HCT116 (cell line): ENCODE measurements at regions not wholly inside any gene's neighbourhood (a gene's known extent, or its start where the extent isn't known, plus 50 kb on each side); places are given as distances from the start of the nearest gene placed in this dataset.

Source experiments
- ATAC-seq: fragments of 200-7000 bp; cut with Tn5 transposase; 2 replicates; pipeline ENCODE4 v1.9.1; 2020; ENCODE audit warnings: mild to moderate bottlenecking, moderate library complexity
- BruUV-seq: library from RNA; stranded (reverse); fragments of 400-500 nt; replicated peaks from 2 replicates; lab custom pipeline; 2021; lab: Mats Ljungman, UMichigan
- CTCF ChIA-PET: fragments of 300-600 bp; sonication (Branson Sonifier 250); formaldehyde crosslinking; loops from one replicate; lab custom pipeline; 2021; ENCODE audit warnings: antibody characterized with exemption; lab: Charles Lee
- POLR2A ChIA-PET: fragments of 300-600, 350-600 bp; sonication (Branson Sonifier 250); formaldehyde crosslinking; loops from one replicate; lab custom pipeline; 2021; ENCODE audit warnings: antibody characterized with exemption; lab: Charles Lee
- RAD21 ChIA-PET, 2 experiments: fragments of 300-600 bp; sonication (Branson Sonifier 250); formaldehyde crosslinking; loops; one replicate each; lab custom pipeline; 2023; ENCODE audit warnings: low total read pairs in 2 of 2; ENCODE audit not compliant: uncharacterized antibody in 2 of 2, unreplicated experiment in 2 of 2, low non-redundant PET in 1 of 2; lab: Charles Lee
- DNase-seq: peaks from one replicate; pipeline ENCODE4 v3.0.0-alpha.2; 2010; ENCODE audit warnings: low read depth, low spot score
- H2AFZ ChIP-seq: fragments of 200-600 bp; shearing (Covaris generic), sonication (generic); 2 replicates; pipeline ENCODE4 v1.6.1; 2017; ENCODE audit warnings: low read depth, mixed run types, mixed read lengths, antibody characterized with exemption, low read length; ENCODE audit not compliant: poor library complexity, severe bottlenecking
- H3K27ac ChIP-seq: 2 replicates; pipeline ENCODE4 v1.5.1; 2012; ENCODE audit warnings: low read depth, low read length
- H3K27me3 ChIP-seq: fragments of 200-600 bp; sonication (generic); 2 replicates; pipeline ENCODE4 v1.6.1; 2016; ENCODE audit warnings: mixed run types, low read length, mixed read lengths; ENCODE audit not compliant: insufficient read depth
- H3K36me3 ChIP-seq, 2 experiments: fragments of 200-500 bp in 1 of 2; fragments of 200-600 bp in 1 of 2; sonication (Bioruptor generic) in 1 of 2; sonication (generic) in 1 of 2; 2 replicates each; pipeline versions ENCODE4 v1.5.1 to v1.6.1; 2014 to 2016; ENCODE audit warnings: low read length in 2 of 2, inconsistent platforms in 1 of 2, mixed read lengths in 1 of 2, mixed run types in 1 of 2; ENCODE audit not compliant: insufficient read depth in 2 of 2, control insufficient read depth in 1 of 2
- H3K4me1 ChIP-seq, 2 experiments: fragments of 200-600 bp in 1 of 2; sonication (generic) in 1 of 2; 2 replicates each; pipeline versions ENCODE4 v1.5.1 to v1.6.1; 2012 to 2017; ENCODE audit warnings: low read length in 2 of 2, inconsistent platforms in 1 of 2, mild to moderate bottlenecking in 1 of 2, mixed read lengths in 1 of 2, mixed run types in 1 of 2, moderate library complexity in 1 of 2; ENCODE audit not compliant: insufficient read depth in 2 of 2, control insufficient read depth in 1 of 2
- H3K4me2 ChIP-seq: fragments of 200-600 bp; sonication (generic); 2 replicates; pipeline ENCODE4 v1.6.1; 2017; ENCODE audit warnings: mixed run types, low read length, mixed read lengths
- H3K4me3 ChIP-seq, 2 experiments: fragments of 200-600 bp in 1 of 2; sonication (generic) in 1 of 2; replicated peaks in 1 of 2; 2 replicates each; pipeline ENCODE4 v1.5.1; 2011 to 2016; ENCODE audit warnings: low read length in 2 of 2, control low read depth in 1 of 2, low read depth in 1 of 2, mild to moderate bottlenecking in 1 of 2, mixed read lengths in 1 of 2, mixed run types in 1 of 2
- H3K79me2 ChIP-seq: fragments of 200-600 bp; sonication (generic); 2 replicates; pipeline ENCODE4 v1.6.1; 2017; ENCODE audit warnings: mild to moderate bottlenecking, mixed run types, low read length, moderate library complexity, mixed read lengths; ENCODE audit not compliant: insufficient read depth
- H3K9ac ChIP-seq: fragments of 200-600 bp; sonication (generic); 2 replicates; pipeline ENCODE4 v1.6.1; 2016; ENCODE audit warnings: low read length, mixed read lengths
- H3K9me2 ChIP-seq: fragments of 200-600 bp; sonication (generic), shearing (Covaris generic); 2 replicates; pipeline ENCODE4 v1.6.1; 2017; ENCODE audit warnings: mixed run types, mild to moderate bottlenecking, moderate library complexity; ENCODE audit not compliant: insufficient read depth
- H3K9me3 ChIP-seq, 2 experiments: fragments of 200-500 bp in 1 of 2; fragments of 200-600 bp in 1 of 2; sonication (Bioruptor generic) in 1 of 2; sonication (generic) in 1 of 2; 2 replicates each; pipeline ENCODE4 v1.6.1; 2014 to 2017; ENCODE audit warnings: low read length in 2 of 2, mixed read lengths in 2 of 2, inconsistent platforms in 1 of 2, low read depth in 1 of 2, mild to moderate bottlenecking in 1 of 2, mixed run types in 1 of 2, moderate library complexity in 1 of 2; ENCODE audit not compliant: control insufficient read depth in 1 of 2, insufficient read depth in 1 of 2
- H4K20me1 ChIP-seq: fragments of 200-600 bp; sonication (generic), shearing (Covaris generic); 2 replicates; pipeline ENCODE4 v1.6.1; 2017; ENCODE audit warnings: mixed run types, mild to moderate bottlenecking, moderate library complexity; ENCODE audit not compliant: insufficient read depth
- CEBPB ChIP-seq: IDR thresholded peaks from 2 replicates; pipeline ENCODE4 v1.6.1; 2012; ENCODE audit warnings: low read depth
- EZH2 ChIP-seq: fragments of 200-600 bp; sonication (generic); IDR thresholded peaks from 2 replicates; pipeline ENCODE4 v1.6.1; 2017; ENCODE audit warnings: antibody characterized with exemption, mixed run types
- FOSL1 ChIP-seq: IDR thresholded peaks from 2 replicates; pipeline ENCODE4 v1.6.1; 2012; ENCODE audit warnings: low read depth
- SIN3A ChIP-seq: IDR thresholded peaks from 2 replicates; pipeline ENCODE4 v1.6.1; 2012; ENCODE audit warnings: low read depth
- SP1 ChIP-seq: IDR thresholded peaks from 2 replicates; pipeline ENCODE4 v1.6.1; 2012; ENCODE audit warnings: low read depth
- intact Hi-C: fragments of 100-400 bp; cut with micrococcal nuclease; formaldehyde crosslinking; loops from 2 replicates; pipeline ENCODE4 v1.10.0; 2022
- TF ChIP-seq, protein P1 (sequence below): IDR thresholded peaks from 2 replicates; pipeline ENCODE4 v1.6.1; 2012
- TF ChIP-seq, protein P2 (sequence below), 3 experiments: fragments of 200-600 bp in 1 of 3; sonication (generic) in 1 of 3; IDR thresholded peaks in 2 of 3; conservative IDR thresholded peaks in 1 of 3; 2 replicates each; pipeline ENCODE4 v1.5.1; 2012 to 2017; ENCODE audit warnings: low read depth in 2 of 3, low read length in 2 of 3, antibody characterized with exemption in 1 of 3, borderline replicate concordance in 1 of 3, control low read depth in 1 of 3, mild to moderate bottlenecking in 1 of 3, mixed read lengths in 1 of 3, mixed run types in 1 of 3, moderate library complexity in 1 of 3; ENCODE audit not compliant: insufficient read depth in 1 of 3
- TF ChIP-seq, protein P3 (sequence below): IDR thresholded peaks from 2 replicates; pipeline ENCODE4 v1.6.1; 2011; ENCODE audit warnings: mild to moderate bottlenecking, low read length, moderate library complexity; ENCODE audit not compliant: insufficient replicate concordance; ENCODE audit errors: extremely low read depth
- TF ChIP-seq, protein P4 (sequence below): IDR thresholded peaks from 2 replicates; pipeline ENCODE4 v1.6.1; 2012

DNA sequence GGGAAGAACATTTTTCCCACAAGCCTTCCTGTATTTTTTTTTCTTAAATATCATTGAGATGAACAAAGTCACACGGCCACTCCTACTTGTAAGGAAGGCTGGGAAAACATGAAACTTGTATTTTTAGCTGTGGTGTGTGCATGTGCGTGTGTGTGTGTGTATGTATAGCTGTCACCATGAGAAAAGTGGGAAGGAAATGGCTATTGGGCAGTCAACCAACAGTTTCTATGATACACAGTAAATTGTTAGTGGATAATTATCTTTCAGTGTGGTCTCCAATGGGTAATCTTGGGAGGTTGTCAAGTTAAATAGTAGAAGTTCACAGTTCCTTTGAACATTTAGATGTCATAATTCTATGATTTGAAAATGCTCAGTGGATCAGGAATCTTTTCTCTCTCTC, 132.7 kb upstream of the USP24 start:
- H2AFZ ChIP-seq, result no peak overlapping the region
- TF ChIP-seq FOSL1, result no peak
- no peak for TF ChIP-seq EZH2
- TF ChIP-seq CEBPB, result no peak
- TF ChIP-seq, protein P1, sequence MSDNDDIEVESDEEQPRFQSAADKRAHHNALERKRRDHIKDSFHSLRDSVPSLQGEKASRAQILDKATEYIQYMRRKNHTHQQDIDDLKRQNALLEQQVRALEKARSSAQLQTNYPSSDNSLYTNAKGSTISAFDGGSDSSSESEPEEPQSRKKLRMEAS, result no peak
- TF ChIP-seq, protein P2, sequence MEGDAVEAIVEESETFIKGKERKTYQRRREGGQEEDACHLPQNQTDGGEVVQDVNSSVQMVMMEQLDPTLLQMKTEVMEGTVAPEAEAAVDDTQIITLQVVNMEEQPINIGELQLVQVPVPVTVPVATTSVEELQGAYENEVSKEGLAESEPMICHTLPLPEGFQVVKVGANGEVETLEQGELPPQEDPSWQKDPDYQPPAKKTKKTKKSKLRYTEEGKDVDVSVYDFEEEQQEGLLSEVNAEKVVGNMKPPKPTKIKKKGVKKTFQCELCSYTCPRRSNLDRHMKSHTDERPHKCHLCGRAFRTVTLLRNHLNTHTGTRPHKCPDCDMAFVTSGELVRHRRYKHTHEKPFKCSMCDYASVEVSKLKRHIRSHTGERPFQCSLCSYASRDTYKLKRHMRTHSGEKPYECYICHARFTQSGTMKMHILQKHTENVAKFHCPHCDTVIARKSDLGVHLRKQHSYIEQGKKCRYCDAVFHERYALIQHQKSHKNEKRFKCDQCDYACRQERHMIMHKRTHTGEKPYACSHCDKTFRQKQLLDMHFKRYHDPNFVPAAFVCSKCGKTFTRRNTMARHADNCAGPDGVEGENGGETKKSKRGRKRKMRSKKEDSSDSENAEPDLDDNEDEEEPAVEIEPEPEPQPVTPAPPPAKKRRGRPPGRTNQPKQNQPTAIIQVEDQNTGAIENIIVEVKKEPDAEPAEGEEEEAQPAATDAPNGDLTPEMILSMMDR (IDR thresholded peaks at IDR 0.05 in 2 of 3, conservative IDR thresholded peaks at IDR 0.05 in 1 of 3; ENCODE audit: borderline replicate concordance in 1 of 3, insufficient read depth in 1 of 3, low read depth in 2 of 3, low read length in 2 of 3), result no peak
- TF ChIP-seq, protein P3, sequence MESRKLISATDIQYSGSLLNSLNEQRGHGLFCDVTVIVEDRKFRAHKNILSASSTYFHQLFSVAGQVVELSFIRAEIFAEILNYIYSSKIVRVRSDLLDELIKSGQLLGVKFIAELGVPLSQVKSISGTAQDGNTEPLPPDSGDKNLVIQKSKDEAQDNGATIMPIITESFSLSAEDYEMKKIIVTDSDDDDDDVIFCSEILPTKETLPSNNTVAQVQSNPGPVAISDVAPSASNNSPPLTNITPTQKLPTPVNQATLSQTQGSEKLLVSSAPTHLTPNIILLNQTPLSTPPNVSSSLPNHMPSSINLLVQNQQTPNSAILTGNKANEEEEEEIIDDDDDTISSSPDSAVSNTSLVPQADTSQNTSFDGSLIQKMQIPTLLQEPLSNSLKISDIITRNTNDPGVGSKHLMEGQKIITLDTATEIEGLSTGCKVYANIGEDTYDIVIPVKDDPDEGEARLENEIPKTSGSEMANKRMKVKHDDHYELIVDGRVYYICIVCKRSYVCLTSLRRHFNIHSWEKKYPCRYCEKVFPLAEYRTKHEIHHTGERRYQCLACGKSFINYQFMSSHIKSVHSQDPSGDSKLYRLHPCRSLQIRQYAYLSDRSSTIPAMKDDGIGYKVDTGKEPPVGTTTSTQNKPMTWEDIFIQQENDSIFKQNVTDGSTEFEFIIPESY, result no peak
- TF ChIP-seq SIN3A, result no peak
- no peak for TF ChIP-seq SP1
- TF ChIP-seq, protein P4, sequence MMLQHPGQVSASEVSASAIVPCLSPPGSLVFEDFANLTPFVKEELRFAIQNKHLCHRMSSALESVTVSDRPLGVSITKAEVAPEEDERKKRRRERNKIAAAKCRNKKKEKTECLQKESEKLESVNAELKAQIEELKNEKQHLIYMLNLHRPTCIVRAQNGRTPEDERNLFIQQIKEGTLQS, result no peak
- H3K79me2 ChIP-seq, result no peaks in the 10 kb centered on the region
- no peak overlapping the region for H3K4me3 ChIP-seq
- no peaks in the 10 kb centered on the region for H3K9me2 ChIP-seq
- intact Hi-C loops, result no loop called here
- POLR2A ChIA-PET, result no interaction called here
- RAD21 ChIA-PET, result no interaction called here
- no TSS peak for BruUV-seq
- CTCF ChIA-PET, result no interaction called here
- H3K36me3 ChIP-seq, result no peaks in the 10 kb centered on the region
- no peak overlapping the region for H3K27ac ChIP-seq
- no peaks in the 10 kb centered on the region for H3K4me1 ChIP-seq
- no peak overlapping the region for H3K4me2 ChIP-seq
- no peak for DNase-seq
- no peaks in the 10 kb centered on the region for H4K20me1 ChIP-seq
- H3K9me3 ChIP-seq, result no peaks in the 10 kb centered on the region
- ATAC-seq, result no peak
- no peak overlapping the region for H3K9ac ChIP-seq
- H3K27me3 ChIP-seq, result no peaks in the 10 kb centered on the region
